Ovary (tissue), 7 donors: ENCODE measurements at regions not wholly inside any gene's neighbourhood (a gene's known extent, or its start where the extent isn't known, plus 50 kb on each side); places are given as distances from the start of the nearest gene placed in this dataset.

ENCODE experiments used
- DNase-seq, 5 donors: peaks; one replicate each; pipeline ENCODE4 v3.0.0-alpha.2; 2019 to 2020
- H3K27ac ChIP-seq, 2 donors: fragments of 200-600 bp; one replicate each; pipeline versions ENCODE4 v1.5.1 to v1.8.0; 2019 to 2022
- H3K27me3 ChIP-seq: fragments of 200-600 bp; one replicate; pipeline ENCODE4 v1.8.0; 2022
- H3K36me3 ChIP-seq: fragments of 200-600 bp; sonication (generic); one replicate; pipeline ENCODE4 v1.5.1; 2019
- H3K4me1 ChIP-seq: one replicate; pipeline ENCODE4 v1.8.1; 2013; ENCODE audit warnings: mild to moderate bottlenecking, moderate library complexity; ENCODE audit not compliant: insufficient read depth
- H3K4me3 ChIP-seq: fragments of 200-600 bp; sonication (generic); one replicate; pipeline ENCODE4 v1.5.1; 2017
- H3K9me3 ChIP-seq, 2 donors: fragments of 200-600 bp in 1 of 2; sonication (generic) in 1 of 2; one replicate each; pipeline versions ENCODE4 v1.5.1 to v1.8.1; 2013 to 2019; ENCODE audit warnings: mild to moderate bottlenecking in 1 of 2, moderate library complexity in 1 of 2
- CTCF ChIP-seq, 3 donors: fragments of 450-650 bp in 2 of 3; fragments of 200-600 bp in 1 of 3; IDR thresholded peaks; one replicate each; pipeline versions ENCODE4 v1.5.1 to v1.8.0; 2016 to 2022; ENCODE audit warnings: antibody characterized with exemption in 3 of 3, mild to moderate bottlenecking in 1 of 3
- EP300 ChIP-seq: sonication (generic); formaldehyde crosslinking; IDR thresholded peaks from one replicate; pipeline ENCODE4 v1.6.1; 2017; ENCODE audit warnings: antibody characterized with exemption
- POLR2A ChIP-seq: fragments of 450-650 bp; IDR thresholded peaks from one replicate; pipeline ENCODE4 v1.6.1; 2017; ENCODE audit warnings: antibody characterized with exemption, mild to moderate bottlenecking, moderate library complexity
- WGBS, 3 donors: extraction: QIAGEN DNeasy Blood & Tissue Kit in 1 of 3; methylation state at CpG; one replicate each; pipeline versions ENCODE4 v1.1.5 to v1.1.7; 2013 to 2017; 5-methylcytosine and 5-hydroxymethylcytosine counted together
- intact Hi-C, 4 donors: fragments of 100-400 bp; cut with DNase I; formaldehyde crosslinking; loops; one replicate each; pipeline versions ENCODE4 v1.11.0 to v1.15.1; 2022 to 2023
- donor health status: DM: no; HTN: no; CAD: no; lungs with moderate emphysema.
- donor health status: DM: no; HTN: no; CAD: no.
- donor health status: Bipolar disorder and iron deficiency.
- donor health status: DM: no; HTN: no; CAD: no.
- donor health status: DM: yes; HTN: yes; CAD: no.

GRCh38 chr5:35371951-35372426, 141.7 kb upstream of the PRLR start:
- no peak for TF ChIP-seq POLR2A
- no peak for TF ChIP-seq EP300
- no peak for TF ChIP-seq CTCF (IDR thresholded peaks at IDR 0.05)
- no peaks in the 10 kb centered on the region for H3K9me3 ChIP-seq
- H3K4me1 ChIP-seq = no peaks in the 10 kb centered on the region
- H3K36me3 ChIP-seq = no peaks in the 10 kb centered on the region
- no peaks in the 10 kb centered on the region for H3K27me3 ChIP-seq
- no peak overlapping the region for H3K4me3 ChIP-seq
- intact Hi-C loops = no loop called here
- H3K27ac ChIP-seq = no peak overlapping the region
- DNase-seq = no peak
- WGBS, 3 donors = 51 to 60% (median 57%) methylated on average over 1 of the region's 1 CpG

- Histone ChIP-seq H3K27me3 (no peaks in the 10 kb centered on the region), H3K9me3 (no peaks in the 10 kb centered on the region), H3K36me3 (no peaks in the 10 kb centered on the region), H3K27ac (no peak overlapping the region), H3K4me1 (no peaks in the 10 kb centered on the region), H3K4me3 (no peak overlapping the region)
- DNase-seq = no peak
- no peak for TF ChIP-seq EP300
- intact Hi-C loops = no loop called here
- WGBS, 3 donors = 21 to 47% (median 25%) methylated on average over 2 of the region's 2 CpGs
Measured at GRCh38 chr5:35370871-35371270, 140.6 kb upstream of the PRLR start.

- Histone ChIP-seq H3K9me3 (no peaks in the 10 kb centered on the region), H3K4me3 (no peak overlapping the region), H3K27ac (no peak overlapping the region), H3K4me1 (no peaks in the 10 kb centered on the region), H3K27me3 (no peaks in the 10 kb centered on the region), H3K36me3 (no peaks in the 10 kb centered on the region)
- no peak for DNase-seq
- no peak for TF ChIP-seq EP300
- TF ChIP-seq CTCF (IDR thresholded peaks at IDR 0.05) = no peak
- no peak for TF ChIP-seq POLR2A
- intact Hi-C loops = no loop called here
- 58 to 72% (median 59%) methylated on average over 7 of the region's 7 CpGs for WGBS, 3 donors
Measured at GRCh38 chr5:35369965-35370790, 139.9 kb upstream of the PRLR start.

GRCh38 chr5:35367526-35367925, 137.2 kb upstream of the PRLR start:
- no peaks in the 10 kb centered on the region for H3K9me3 ChIP-seq
- intact Hi-C loops = no loop called here
- H3K27me3 ChIP-seq = no peaks in the 10 kb centered on the region
- H3K36me3 ChIP-seq = no peaks in the 10 kb centered on the region
- no peak for TF ChIP-seq CTCF (IDR thresholded peaks at IDR 0.05)
- no peak for TF ChIP-seq EP300
- no peak for TF ChIP-seq POLR2A
- no peak overlapping the region for H3K4me3 ChIP-seq
- no peak for DNase-seq
- WGBS, 3 donors = 63 to 90% (median 86%) methylated on average over 1 of the region's 1 CpG
- H3K27ac ChIP-seq = no peak overlapping the region
- H3K4me1 ChIP-seq = no peaks in the 10 kb centered on the region

- Histone ChIP-seq H3K27ac (no peak overlapping the region), H3K36me3 (no peaks in the 10 kb centered on the region), H3K4me3 (no peak overlapping the region), H3K4me1 (no peaks in the 10 kb centered on the region), H3K9me3 (no peaks in the 10 kb centered on the region), H3K27me3 (no peaks in the 10 kb centered on the region)
- DNase-seq = no peak
- intact Hi-C loops = no loop called here
- 53 to 65% (median 54%) methylated on average over 3 of the region's 3 CpGs for WGBS, 3 donors
- TF ChIP-seq EP300 (no peak), CTCF (IDR thresholded peaks at IDR 0.05) (no peak), POLR2A (no peak)
Measured at GRCh38 chr5:35365758-35366157, 135.5 kb upstream of the PRLR start.
